Testis (tissue), 2 donors: ENCODE measurements at regions not wholly inside any gene's neighbourhood (a gene's known extent, or its start where the extent isn't known, plus 50 kb on each side); places are given as distances from the start of the nearest gene placed in this dataset.

Experiments used
- CTCF ChIP-seq, 3 experiments: fragments of 450-650 bp in 2 of 3; fragments of 200-600 bp in 1 of 3; sonication (generic) in 1 of 3; IDR thresholded peaks; one replicate each; pipeline ENCODE4 v1.5.1; 2016 to 2019; ENCODE audit warnings: antibody characterized with exemption in 3 of 3, mild to moderate bottlenecking in 2 of 3, moderate library complexity in 1 of 3
- POLR2A ChIP-seq: fragments of 450-650 bp; IDR thresholded peaks from one replicate; pipeline ENCODE4 v1.6.1; 2017; ENCODE audit warnings: antibody characterized with exemption, mild to moderate bottlenecking, moderate library complexity

DNA sequence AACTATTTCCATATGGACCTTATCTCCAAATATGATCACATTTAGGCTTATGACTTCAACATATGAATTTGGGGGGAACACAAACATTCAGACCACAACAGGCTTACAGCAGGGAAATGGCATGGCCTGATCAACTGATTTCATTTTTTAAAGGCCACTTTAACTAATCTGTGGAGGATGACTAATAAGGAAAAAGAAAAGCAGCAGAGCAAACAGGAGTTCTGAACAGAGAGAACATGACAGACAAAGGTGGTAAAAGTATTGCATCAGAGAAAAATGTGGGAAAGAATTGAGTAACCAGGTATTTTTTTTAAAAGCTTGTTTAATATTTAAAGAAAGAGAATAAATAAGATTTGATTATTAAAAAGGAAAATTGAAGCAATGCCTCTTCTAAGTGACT, 366.1 kb upstream of the TMPO start:
- TF ChIP-seq CTCF (IDR thresholded peaks at IDR 0.05), result no peak
- TF ChIP-seq POLR2A, result no peak
